ENCODE measurements at regions not wholly inside any gene's neighbourhood (a gene's known extent, or its start where the extent isn't known, plus 50 kb on each side); places are given as distances from the start of the nearest gene placed in this dataset.
"Not testable (repeated sequence)": the region's sequence is repeated elsewhere in the genome, so short reads cannot be mapped to it uniquely, and the experiment has no call there.

GRCh38 chrX:131157656-131158055 is 99.5 kb downstream of the ARHGAP36 start:
- H3K14ac ChIP-seq (ENCODE audit: insufficient read depth, low read length); H4K20me1 ChIP-seq (ENCODE audit: control insufficient read depth, insufficient read depth, insufficient read length); H2BK120ac ChIP-seq (ENCODE audit: low read depth, low read length, poor library complexity, severe bottlenecking); DNase-seq; H2AFZ ChIP-seq (ENCODE audit: low read length); H2AK5ac ChIP-seq (ENCODE audit: insufficient read length, low read length); H3K9ac ChIP-seq (ENCODE audit: extremely low read depth, insufficient read length, low read length); H2BK20ac ChIP-seq (ENCODE audit: low read depth, low read length, poor library complexity, severe bottlenecking); H3K79me1 ChIP-seq (ENCODE audit: insufficient read depth, low read depth, low read length, poor library complexity, severe bottlenecking); H3K9me3 ChIP-seq (ENCODE audit: control insufficient read depth, low read depth, low read length); H3K18ac ChIP-seq (ENCODE audit: insufficient read length, low read depth, low read length); H3K27me3 ChIP-seq (ENCODE audit: insufficient read depth, low read length); H4K8ac ChIP-seq (replicated peaks; ENCODE audit: insufficient read length, low read depth, low read length); H2BK12ac ChIP-seq (ENCODE audit: insufficient read length, low read depth, low read length); H3K79me2 ChIP-seq (ENCODE audit: insufficient read depth, low read length); H3K27ac ChIP-seq (ENCODE audit: insufficient read length, low read depth, low read length); H3K4me2 ChIP-seq (ENCODE audit: insufficient read depth, insufficient read length, low read length); H4K91ac ChIP-seq (ENCODE audit: insufficient read length, low read depth, low read length); H3K36me3 Mint-ChIP-seq (ENCODE audit: insufficient read depth in 1 of 3, low read depth in 3 of 3); H3K23ac ChIP-seq (ENCODE audit: insufficient read length, low read depth, low read length); H3T11ph ChIP-seq (ENCODE audit: low read length); H3K56ac ChIP-seq (ENCODE audit: insufficient read length, low read depth, low read length); H3K4ac ChIP-seq (ENCODE audit: low read depth, low read length); H2BK15ac ChIP-seq (ENCODE audit: low read depth, low read length); H3K23me2 ChIP-seq (ENCODE audit: insufficient read length, low read depth, low read length, poor library complexity, severe bottlenecking); H3K4me1 ChIP-seq (ENCODE audit: insufficient read depth, low read length); H4K5ac ChIP-seq (ENCODE audit: insufficient read length, low read depth, low read length); H2BK5ac ChIP-seq (ENCODE audit: insufficient read length, low read length): not testable (repeated sequence)
- peak overlapping the region in 2 of 3 experiments; percentile 83 to 85; a peak in 3 of 7 replicates for H3K27ac Mint-ChIP-seq
- peaks cover 42% of the 10 kb centered on the region for H3K27me3 Mint-ChIP-seq (ENCODE audit: low read depth)
- peaks cover 7 to 14% of the 10 kb centered on the region in 2 experiments; a peak in 4 of 5 replicates for H3K9me3 Mint-ChIP-seq
- peak overlapping the region; percentile 87 to 92 for H3K4me3 Mint-ChIP-seq
- no CpG with 5 or more reads among the region's 16 CpGs for WGBS (ENCODE audit: extremely low coverage, insufficient read length, low lambda C conversion rate)
- H3K4me1 Mint-ChIP-seq: peaks cover 7 to 10% of the 10 kb centered on the region in 2 experiments

Data from H9 (cell line).